ENCODE measurements at regions not wholly inside any gene's neighbourhood (a gene's known extent, or its start where the extent isn't known, plus 50 kb on each side); places are given as distances from the start of the nearest gene placed in this dataset.
"Not testable (repeated sequence)": the region's sequence is repeated elsewhere in the genome, so short reads cannot be mapped to it uniquely, and the experiment has no call there.

DNA sequence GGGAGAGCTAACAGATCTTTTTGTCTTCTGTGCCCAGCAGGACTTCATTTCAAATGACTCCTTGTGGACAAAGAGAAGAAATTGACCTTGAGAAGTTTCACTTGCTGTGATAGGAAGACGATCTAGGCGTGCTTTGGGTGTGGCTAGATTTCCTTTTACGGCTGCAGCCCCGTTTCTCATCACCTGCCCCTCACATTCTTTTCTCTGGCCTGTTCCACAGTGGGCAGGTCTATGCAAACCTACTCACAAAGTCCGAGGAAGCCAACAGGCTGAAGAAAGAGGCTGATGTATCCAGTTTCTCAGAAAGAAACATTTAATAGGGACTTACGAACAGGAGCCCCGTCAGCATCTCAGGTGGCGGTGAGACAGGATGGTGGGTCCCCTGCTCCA is 231.8 kb downstream of the FGF9 start:
- Histone ChIP-seq H3K9me3 (replicated peaks; ENCODE audit: control insufficient read depth, low read depth, low read length) (no peaks in the 10 kb centered on the region), H3K27ac (ENCODE audit: low read length) (peak overlapping the region; percentile 37)
- 88% methylated on average over 3 of the region's 8 CpGs for WGBS (ENCODE audit: insufficient coverage)

DNA sequence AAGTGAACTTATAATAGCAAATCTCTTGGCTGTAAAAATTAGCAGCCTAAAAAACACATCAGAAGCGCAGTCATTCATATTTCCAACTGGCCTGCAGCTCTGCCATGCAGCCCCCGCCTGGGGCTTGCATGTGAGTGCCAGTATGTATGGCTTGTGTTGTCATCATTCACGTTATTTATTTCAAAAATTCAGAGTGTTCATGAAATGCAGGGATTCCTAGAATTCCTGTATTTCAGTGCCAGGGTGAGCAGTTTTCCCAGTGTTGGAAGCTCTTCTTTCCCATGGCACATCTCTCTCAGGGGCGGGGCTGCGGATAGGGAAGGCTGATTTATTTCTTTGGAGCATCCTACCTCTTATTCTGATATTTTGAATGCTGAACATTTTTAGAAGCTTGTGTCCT is 234.6 kb downstream of the FGF9 start:
- H3K36me3 ChIP-seq (ENCODE audit: control insufficient read depth, insufficient read depth, low read length), result no peaks in the 10 kb centered on the region
- H3K4me1 ChIP-seq (ENCODE audit: control insufficient read depth, insufficient read depth, low read length), result peaks cover 28% of the 10 kb centered on the region
- DNase-seq, result peak; percentile 78
- no peaks in the 10 kb centered on the region for H3K27me3 ChIP-seq (ENCODE audit: control insufficient read depth, insufficient read depth, low read length)
- peak overlapping the region; percentile 32 for H3K27ac ChIP-seq (ENCODE audit: low read length)
- WGBS (ENCODE audit: insufficient coverage), result no CpG with 5 or more reads among the region's 5 CpGs
- H3K4me3 ChIP-seq (ENCODE audit: low read length), result no peak overlapping the region
- no peaks in the 10 kb centered on the region for H3K9me3 ChIP-seq (replicated peaks; ENCODE audit: control insufficient read depth, low read depth, low read length)

More for the DNA sequence above, 231.8 kb downstream of the FGF9 start:
- no peaks in the 10 kb centered on the region for H3K27me3 ChIP-seq (ENCODE audit: control insufficient read depth, insufficient read depth, low read length)
- peaks cover 46% of the 10 kb centered on the region for H3K4me1 ChIP-seq (ENCODE audit: control insufficient read depth, insufficient read depth, low read length)
- DNase-seq, result no peak
- H3K36me3 ChIP-seq (ENCODE audit: control insufficient read depth, insufficient read depth, low read length), result no peaks in the 10 kb centered on the region
- no peak overlapping the region for H3K4me3 ChIP-seq (ENCODE audit: low read length)

DNA sequence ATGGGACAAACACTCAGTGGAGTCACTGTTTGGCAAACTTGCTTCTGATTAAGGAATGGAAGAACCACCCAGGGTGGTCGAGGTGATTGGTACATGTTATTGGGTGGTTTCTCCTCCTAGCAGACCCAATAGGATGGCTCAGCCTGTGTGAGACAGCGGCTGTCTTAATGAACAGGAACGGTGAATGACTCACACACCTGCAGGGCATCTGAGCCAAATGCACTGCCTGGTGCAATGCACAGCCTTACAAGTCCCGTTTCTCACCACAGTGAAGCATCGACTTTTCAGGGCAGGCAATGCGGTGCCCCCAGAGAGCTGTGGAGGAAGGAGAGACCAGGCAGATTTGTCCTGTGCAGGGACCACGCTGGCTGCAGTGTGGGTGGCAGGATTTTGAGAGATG is 238.5 kb downstream of the FGF9 start:
- H3K9me3 ChIP-seq (replicated peaks; ENCODE audit: control insufficient read depth, low read depth, low read length), result no peaks in the 10 kb centered on the region
- no peak for DNase-seq
- H3K27ac ChIP-seq (ENCODE audit: low read length), result no peak overlapping the region
- 73% methylated on average over 5 of the region's 7 CpGs for WGBS (ENCODE audit: insufficient coverage)
- H3K36me3 ChIP-seq (ENCODE audit: control insufficient read depth, insufficient read depth, low read length), result no peaks in the 10 kb centered on the region
- no peaks in the 10 kb centered on the region for H3K27me3 ChIP-seq (ENCODE audit: control insufficient read depth, insufficient read depth, low read length)
- peaks cover 3% of the 10 kb centered on the region for H3K4me1 ChIP-seq (ENCODE audit: control insufficient read depth, insufficient read depth, low read length)
- H3K4me3 ChIP-seq (ENCODE audit: low read length), result no peak overlapping the region

DNA sequence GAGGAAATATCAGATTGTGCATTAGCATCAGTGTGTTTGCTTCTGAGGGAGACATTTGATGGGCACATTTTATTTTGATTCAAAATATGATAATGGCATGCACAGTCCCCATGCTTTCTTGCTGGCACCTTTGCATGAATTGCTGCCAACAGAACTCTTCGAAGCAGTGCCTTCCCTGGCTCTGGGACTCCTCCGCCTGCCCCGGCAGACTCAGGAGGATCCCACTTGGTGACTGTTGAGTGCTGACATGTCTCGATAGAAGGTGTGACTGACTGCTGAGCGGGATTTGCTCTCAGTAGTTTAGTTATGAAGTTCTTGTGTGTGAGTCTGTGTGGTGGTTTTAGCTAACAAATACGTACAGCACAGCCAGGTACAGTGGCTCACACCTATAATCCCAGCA is 239.7 kb downstream of the FGF9 start:
- no peaks in the 10 kb centered on the region for H3K27me3 ChIP-seq (ENCODE audit: control insufficient read depth, insufficient read depth, low read length)
- H3K36me3 ChIP-seq (ENCODE audit: control insufficient read depth, insufficient read depth, low read length), result no peaks in the 10 kb centered on the region
- H3K4me3 ChIP-seq (ENCODE audit: low read length), result no peak overlapping the region
- H3K9me3 ChIP-seq (replicated peaks; ENCODE audit: control insufficient read depth, low read depth, low read length), result no peaks in the 10 kb centered on the region
- DNase-seq, result no peak
- 65% methylated on average over 3 of the region's 6 CpGs for WGBS (ENCODE audit: insufficient coverage)
- H3K4me1 ChIP-seq (ENCODE audit: control insufficient read depth, insufficient read depth, low read length), result peaks cover 2% of the 10 kb centered on the region
- no peak overlapping the region for H3K27ac ChIP-seq (ENCODE audit: low read length)

DNA sequence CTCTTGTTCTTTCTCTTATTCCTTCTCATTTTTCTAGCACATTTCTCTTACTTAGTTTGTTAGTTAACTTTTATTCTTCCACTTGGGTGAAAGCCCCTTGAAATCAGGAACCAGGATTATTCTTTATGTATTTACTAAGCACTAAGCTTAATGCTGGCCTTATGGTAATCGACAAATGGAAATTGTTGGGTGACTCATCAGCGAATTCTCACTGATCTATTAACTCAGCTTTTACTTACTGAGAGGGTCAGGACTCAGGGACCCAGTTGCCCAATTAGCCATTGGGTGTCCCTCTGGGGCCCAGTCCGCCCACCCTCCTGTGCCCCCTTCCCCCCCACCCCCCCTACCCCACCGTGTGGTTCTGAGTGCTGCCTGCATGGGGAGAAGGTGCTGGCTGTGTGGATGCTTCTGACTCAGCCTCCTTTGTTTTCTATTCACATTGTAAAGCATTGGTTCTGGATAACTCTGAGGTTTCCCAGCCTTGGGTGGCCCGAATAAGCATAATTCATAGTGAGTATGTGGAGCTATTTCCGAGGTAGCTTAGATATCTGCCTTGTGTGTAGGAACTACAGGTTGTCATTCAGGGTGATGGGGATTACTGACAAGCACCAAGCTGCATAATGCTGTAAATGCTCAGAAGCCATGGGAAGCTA is 240.9 kb downstream of the FGF9 start:
- Histone ChIP-seq H3K4me1 (ENCODE audit: control insufficient read depth, insufficient read depth, low read length) (no peaks in the 10 kb centered on the region), H3K27ac (ENCODE audit: low read length) (no peak overlapping the region), H3K9me3 (replicated peaks; ENCODE audit: control insufficient read depth, low read depth, low read length) (no peaks in the 10 kb centered on the region), H3K27me3 (ENCODE audit: control insufficient read depth, insufficient read depth, low read length) (no peaks in the 10 kb centered on the region), H3K36me3 (ENCODE audit: control insufficient read depth, insufficient read depth, low read length) (no peaks in the 10 kb centered on the region), H3K4me3 (ENCODE audit: low read length) (no peak overlapping the region)
- no peak for DNase-seq
- 88% methylated on average over 3 of the region's 6 CpGs for WGBS (ENCODE audit: insufficient coverage)

DNA sequence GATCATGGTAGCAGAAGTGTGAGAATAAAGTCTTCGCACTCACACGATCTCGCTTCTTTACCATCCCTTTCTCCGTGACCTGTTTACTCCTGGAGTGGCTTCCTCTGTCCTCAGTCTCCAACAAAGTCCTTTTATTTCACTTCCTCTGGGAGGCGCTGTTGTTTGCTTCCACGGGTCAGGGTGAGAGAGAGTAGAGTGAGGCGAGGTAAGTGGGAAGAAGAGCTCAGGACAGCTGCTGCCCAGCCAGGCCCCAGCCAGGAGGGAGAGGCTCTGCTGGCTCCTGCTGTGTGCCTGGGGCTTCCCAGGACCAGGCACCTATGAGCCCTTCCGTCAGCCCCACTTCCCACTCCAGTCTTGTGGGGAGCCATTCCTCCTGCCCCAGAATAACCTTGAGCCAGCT is 242.1 kb downstream of the FGF9 start:
- no peaks in the 10 kb centered on the region for H3K9me3 ChIP-seq (replicated peaks; ENCODE audit: control insufficient read depth, low read depth, low read length)
- 67% methylated on average over 1 of the region's 8 CpGs for WGBS (ENCODE audit: insufficient coverage)
- H3K4me3 ChIP-seq (ENCODE audit: low read length), result no peak overlapping the region
- no peak overlapping the region for H3K27ac ChIP-seq (ENCODE audit: low read length)
- no peaks in the 10 kb centered on the region for H3K27me3 ChIP-seq (ENCODE audit: control insufficient read depth, insufficient read depth, low read length)
- no peaks in the 10 kb centered on the region for H3K36me3 ChIP-seq (ENCODE audit: control insufficient read depth, insufficient read depth, low read length)
- DNase-seq, result no peak
- H3K4me1 ChIP-seq (ENCODE audit: control insufficient read depth, insufficient read depth, low read length), result peaks cover 4% of the 10 kb centered on the region

DNA sequence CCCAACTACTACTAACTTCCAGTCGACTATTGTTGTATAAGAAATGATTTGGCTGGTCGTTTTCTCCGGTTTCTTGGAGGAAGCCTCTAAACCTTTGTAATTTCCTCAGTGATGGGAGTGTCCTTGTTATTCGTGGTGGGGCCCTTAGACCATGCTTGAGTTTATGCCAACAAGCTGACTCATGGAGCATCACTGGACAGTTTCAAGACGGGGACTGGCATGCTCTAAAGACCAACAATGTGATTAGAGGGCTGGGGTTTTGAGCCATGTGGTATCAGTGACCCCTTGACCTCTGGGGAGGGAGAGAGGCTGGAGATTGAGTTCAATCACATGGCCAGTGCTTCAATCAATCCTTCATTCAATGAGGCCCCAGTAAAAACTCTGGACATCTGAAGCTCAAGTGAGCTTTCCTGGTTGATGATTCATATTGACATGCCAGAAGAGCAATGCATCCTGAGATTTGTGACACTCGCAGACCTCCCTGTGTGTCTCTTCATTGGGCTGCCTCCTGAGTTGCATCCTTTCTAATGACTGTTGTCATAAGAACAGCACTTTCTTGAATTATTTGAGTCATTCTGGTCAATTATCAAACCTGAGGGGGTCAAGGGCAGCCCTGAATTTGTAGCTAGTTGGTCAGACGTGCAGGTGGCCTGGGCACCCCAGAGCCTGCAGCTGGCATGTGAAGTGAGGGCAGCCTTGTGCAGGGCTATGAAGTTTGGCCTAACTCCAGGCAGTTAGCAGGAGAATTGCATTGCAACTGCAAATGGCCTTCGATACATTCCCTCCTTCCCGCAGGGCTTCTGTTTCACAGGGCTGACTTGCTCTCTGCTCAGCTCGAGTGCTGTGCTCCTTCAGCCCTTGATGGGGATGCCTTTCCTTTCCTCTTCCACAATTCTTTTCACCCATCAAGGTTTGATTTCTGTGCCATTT is 246.5 kb downstream of the FGF9 start:
- H3K36me3 ChIP-seq (ENCODE audit: control insufficient read depth, insufficient read depth, low read length), result no peaks in the 10 kb centered on the region
- no peak overlapping the region for H3K27ac ChIP-seq (ENCODE audit: low read length)
- H3K4me1 ChIP-seq (ENCODE audit: control insufficient read depth, insufficient read depth, low read length), result peaks cover 4% of the 10 kb centered on the region
- peak; percentile 36 for DNase-seq
- no peaks in the 10 kb centered on the region for H3K9me3 ChIP-seq (replicated peaks; ENCODE audit: control insufficient read depth, low read depth, low read length)
- H3K27me3 ChIP-seq (ENCODE audit: control insufficient read depth, insufficient read depth, low read length), result no peaks in the 10 kb centered on the region
- H3K4me3 ChIP-seq (ENCODE audit: low read length), result no peak overlapping the region
- WGBS (ENCODE audit: insufficient coverage), result 70% methylated on average over 8 of the region's 10 CpGs

DNA sequence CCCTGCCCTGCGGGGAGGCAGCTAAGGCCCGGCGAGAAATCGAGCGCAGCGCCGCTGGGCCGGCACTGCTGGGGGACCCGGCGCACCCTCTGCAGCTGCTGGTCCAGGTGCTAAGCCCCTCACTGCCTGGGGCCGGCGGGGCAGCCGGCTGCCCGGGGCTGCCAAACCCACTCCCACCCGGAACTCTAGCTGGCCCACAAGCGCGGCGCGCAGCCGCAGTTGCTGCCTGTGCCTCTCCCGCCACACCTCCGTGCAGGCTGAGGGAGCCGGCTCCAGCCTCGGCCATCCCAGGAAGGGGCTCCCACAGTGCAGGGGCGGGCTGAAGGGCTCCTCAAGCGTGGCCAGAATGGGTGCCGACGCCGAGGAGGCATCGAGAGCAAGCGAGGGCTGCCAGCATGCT is 249.9 kb downstream of the FGF9 start:
- H3K27me3 ChIP-seq (ENCODE audit: control insufficient read depth, insufficient read depth, low read length); DNase-seq; H3K9me3 ChIP-seq (replicated peaks; ENCODE audit: control insufficient read depth, low read depth, low read length); H3K36me3 ChIP-seq (ENCODE audit: control insufficient read depth, insufficient read depth, low read length); H3K4me1 ChIP-seq (ENCODE audit: control insufficient read depth, insufficient read depth, low read length); H3K27ac ChIP-seq (ENCODE audit: low read length); H3K4me3 ChIP-seq (ENCODE audit: low read length): not testable (repeated sequence)
- WGBS (ENCODE audit: insufficient coverage), result 91% methylated on average over 28 of the region's 31 CpGs

DNA sequence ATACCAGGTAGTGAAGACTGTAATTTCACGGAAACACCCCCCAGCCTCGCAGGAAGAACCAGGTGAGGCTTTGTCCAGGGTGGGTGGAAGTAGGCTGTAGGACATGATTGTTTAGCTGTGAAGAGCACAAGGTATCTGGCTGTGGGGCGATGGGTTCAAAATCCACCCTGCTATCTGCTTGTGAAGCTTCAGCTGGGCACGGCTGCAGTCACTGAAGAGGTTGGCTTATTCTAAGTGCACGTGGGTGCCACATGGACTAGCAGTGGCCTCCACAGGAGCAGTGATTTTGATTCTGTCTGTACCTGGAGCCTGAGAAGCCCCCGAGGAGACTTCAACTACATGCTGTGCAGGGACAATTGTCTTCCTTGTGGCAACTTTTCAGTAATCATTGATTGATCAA is 254.1 kb downstream of the FGF9 start:
- no peak overlapping the region for H3K27ac ChIP-seq (ENCODE audit: low read length)
- WGBS (ENCODE audit: insufficient coverage), result 87% methylated on average over 6 of the region's 6 CpGs
- H3K36me3 ChIP-seq (ENCODE audit: control insufficient read depth, insufficient read depth, low read length), result no peaks in the 10 kb centered on the region
- DNase-seq, result no peak
- no peaks in the 10 kb centered on the region for H3K4me1 ChIP-seq (ENCODE audit: control insufficient read depth, insufficient read depth, low read length)
- no peaks in the 10 kb centered on the region for H3K27me3 ChIP-seq (ENCODE audit: control insufficient read depth, insufficient read depth, low read length)
- no peaks in the 10 kb centered on the region for H3K9me3 ChIP-seq (replicated peaks; ENCODE audit: control insufficient read depth, low read depth, low read length)
- H3K4me3 ChIP-seq (ENCODE audit: low read length), result no peak overlapping the region

DNA sequence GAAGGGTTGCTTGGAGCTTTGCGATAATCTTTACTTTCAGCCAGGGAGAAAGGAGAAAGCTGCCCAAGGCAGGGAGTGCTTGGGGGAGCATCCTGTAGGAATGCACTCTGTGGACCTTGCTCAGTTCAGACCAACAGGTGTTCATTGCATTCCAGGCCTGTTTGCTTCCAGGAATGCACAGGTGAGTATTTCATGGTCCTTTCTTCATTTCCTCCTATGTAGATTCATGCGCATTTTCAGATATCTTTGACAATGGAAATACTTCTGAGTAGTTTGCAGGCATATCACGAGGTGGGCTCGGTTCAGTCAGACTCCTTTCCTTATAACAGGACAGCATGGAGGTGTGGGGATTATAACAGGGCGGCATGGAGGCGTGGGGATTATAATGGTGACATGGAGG is 254.8 kb downstream of the FGF9 start:
- 100% methylated on average over 2 of the region's 6 CpGs for WGBS (ENCODE audit: insufficient coverage)
- no peaks in the 10 kb centered on the region for H3K27me3 ChIP-seq (ENCODE audit: control insufficient read depth, insufficient read depth, low read length)
- H3K9me3 ChIP-seq (replicated peaks; ENCODE audit: control insufficient read depth, low read depth, low read length), result no peaks in the 10 kb centered on the region

More for the DNA sequence above, 254.8 kb downstream of the FGF9 start:
- H3K4me1 ChIP-seq (ENCODE audit: control insufficient read depth, insufficient read depth, low read length), result no peaks in the 10 kb centered on the region
- no peak overlapping the region for H3K4me3 ChIP-seq (ENCODE audit: low read length)
- H3K27ac ChIP-seq (ENCODE audit: low read length), result no peak overlapping the region
- H3K36me3 ChIP-seq (ENCODE audit: control insufficient read depth, insufficient read depth, low read length), result no peaks in the 10 kb centered on the region
- no peak for DNase-seq

Data from muscle of leg (tissue), 3 donors.